ENCODE measurements at regions not wholly inside any gene's neighbourhood (a gene's known extent, or its start where the extent isn't known, plus 50 kb on each side); places are given as distances from the start of the nearest gene placed in this dataset.

GRCh38 chr13:61873717-61874116, 458.1 kb upstream of the PCDH20 start (continued):
- no peak for TF ChIP-seq IKZF5 (CRISPR knock-in tag; IDR thresholded peaks at IDR 0.05)
- TF ChIP-seq, protein P1, sequence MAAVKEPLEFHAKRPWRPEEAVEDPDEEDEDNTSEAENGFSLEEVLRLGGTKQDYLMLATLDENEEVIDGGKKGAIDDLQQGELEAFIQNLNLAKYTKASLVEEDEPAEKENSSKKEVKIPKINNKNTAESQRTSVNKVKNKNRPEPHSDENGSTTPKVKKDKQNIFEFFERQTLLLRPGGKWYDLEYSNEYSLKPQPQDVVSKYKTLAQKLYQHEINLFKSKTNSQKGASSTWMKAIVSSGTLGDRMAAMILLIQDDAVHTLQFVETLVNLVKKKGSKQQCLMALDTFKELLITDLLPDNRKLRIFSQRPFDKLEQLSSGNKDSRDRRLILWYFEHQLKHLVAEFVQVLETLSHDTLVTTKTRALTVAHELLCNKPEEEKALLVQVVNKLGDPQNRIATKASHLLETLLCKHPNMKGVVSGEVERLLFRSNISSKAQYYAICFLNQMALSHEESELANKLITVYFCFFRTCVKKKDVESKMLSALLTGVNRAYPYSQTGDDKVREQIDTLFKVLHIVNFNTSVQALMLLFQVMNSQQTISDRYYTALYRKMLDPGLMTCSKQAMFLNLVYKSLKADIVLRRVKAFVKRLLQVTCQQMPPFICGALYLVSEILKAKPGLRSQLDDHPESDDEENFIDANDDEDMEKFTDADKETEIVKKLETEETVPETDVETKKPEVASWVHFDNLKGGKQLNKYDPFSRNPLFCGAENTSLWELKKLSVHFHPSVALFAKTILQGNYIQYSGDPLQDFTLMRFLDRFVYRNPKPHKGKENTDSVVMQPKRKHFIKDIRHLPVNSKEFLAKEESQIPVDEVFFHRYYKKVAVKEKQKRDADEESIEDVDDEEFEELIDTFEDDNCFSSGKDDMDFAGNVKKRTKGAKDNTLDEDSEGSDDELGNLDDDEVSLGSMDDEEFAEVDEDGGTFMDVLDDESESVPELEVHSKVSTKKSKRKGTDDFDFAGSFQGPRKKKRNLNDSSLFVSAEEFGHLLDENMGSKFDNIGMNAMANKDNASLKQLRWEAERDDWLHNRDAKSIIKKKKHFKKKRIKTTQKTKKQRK (IDR thresholded peaks at IDR 0.05; ENCODE audit: low read length): no peak

GRCh38 chr13:61857198-61857597, 441.5 kb upstream of the PCDH20 start:
- no peaks in the 10 kb centered on the region for H3K36me3 ChIP-seq (replicated peaks in 1 of 2; ENCODE audit: control insufficient read depth in 1 of 2, insufficient read depth in 2 of 2, low read length in 2 of 2)
- H3K9me3 ChIP-seq (ENCODE audit: low read length): no peaks in the 10 kb centered on the region
- no peak overlapping the region for H2AFZ ChIP-seq (ENCODE audit: low read length)
- in situ Hi-C loops (cut with HindIII; ENCODE audit: extremely low pct_ligation_motif_present, low pct_unique_long_range_greater_than_20kb) (no loop called here), intact Hi-C loops (cut with micrococcal nuclease; ENCODE audit: unreplicated experiment) (no loop called here)
- BruUV-seq (replicated peaks): no TSS peak
- FAIRE-seq (no peak), DNase-seq (ENCODE audit: low spot score) (no peak), ATAC-seq (no peak)
- H3K9ac ChIP-seq (ENCODE audit: insufficient read depth, low read depth, low read length): no peak overlapping the region
- ChIA-PET POLR2A (no interaction called here), CTCF (ENCODE audit: low intra/inter-chr PET ratio, low total read pairs) (no interaction called here)
- H3K27me3 ChIP-seq (ENCODE audit: control insufficient read depth in 1 of 2, insufficient read depth in 2 of 2, low read length in 2 of 2): no peaks in the 10 kb centered on the region
- no peak overlapping the region for H3K4me2 ChIP-seq (ENCODE audit: low read depth, low read length)
- H3K4me3 ChIP-seq (replicated peaks in 1 of 3; ENCODE audit: insufficient read depth in 1 of 3, low read depth in 2 of 3, low read length in 3 of 3): no peak overlapping the region
- no peaks in the 10 kb centered on the region for H3K79me2 ChIP-seq (ENCODE audit: insufficient read depth, low read length)
- no peaks in the 10 kb centered on the region for H3K4me1 ChIP-seq (ENCODE audit: insufficient read depth, low read length)
- H3K27ac ChIP-seq (ENCODE audit: extremely low read length, insufficient read depth, low read length): no peak overlapping the region
- 18% methylated on average over 3 of the region's 3 CpGs for WGBS (ENCODE audit: low lambda C conversion rate)
- no peaks in the 10 kb centered on the region for H4K20me1 ChIP-seq (ENCODE audit: insufficient read depth, low read length)
- TF ChIP-seq CENPT (CRISPR knock-in tag; IDR thresholded peaks at IDR 0.05; ENCODE audit: low read depth): no peak
- no peak for TF ChIP-seq TAF1 (CRISPR knock-in tag; IDR thresholded peaks at IDR 0.05)
- TF ChIP-seq ELK4 (CRISPR knock-in tag; IDR thresholded peaks at IDR 0.05; ENCODE audit: borderline replicate concordance): no peak
- TF ChIP-seq ZNF691 (CRISPR knock-in tag; IDR thresholded peaks at IDR 0.05; ENCODE audit: borderline replicate concordance, low read depth): no peak
- TF ChIP-seq CHD2 (IDR thresholded peaks at IDR 0.05; ENCODE audit: low read depth, low read length): no peak
- no peak for TF ChIP-seq JUNB (CRISPR knock-in tag; IDR thresholded peaks at IDR 0.05; ENCODE audit: borderline replicate concordance)
- TF ChIP-seq, protein P2, sequence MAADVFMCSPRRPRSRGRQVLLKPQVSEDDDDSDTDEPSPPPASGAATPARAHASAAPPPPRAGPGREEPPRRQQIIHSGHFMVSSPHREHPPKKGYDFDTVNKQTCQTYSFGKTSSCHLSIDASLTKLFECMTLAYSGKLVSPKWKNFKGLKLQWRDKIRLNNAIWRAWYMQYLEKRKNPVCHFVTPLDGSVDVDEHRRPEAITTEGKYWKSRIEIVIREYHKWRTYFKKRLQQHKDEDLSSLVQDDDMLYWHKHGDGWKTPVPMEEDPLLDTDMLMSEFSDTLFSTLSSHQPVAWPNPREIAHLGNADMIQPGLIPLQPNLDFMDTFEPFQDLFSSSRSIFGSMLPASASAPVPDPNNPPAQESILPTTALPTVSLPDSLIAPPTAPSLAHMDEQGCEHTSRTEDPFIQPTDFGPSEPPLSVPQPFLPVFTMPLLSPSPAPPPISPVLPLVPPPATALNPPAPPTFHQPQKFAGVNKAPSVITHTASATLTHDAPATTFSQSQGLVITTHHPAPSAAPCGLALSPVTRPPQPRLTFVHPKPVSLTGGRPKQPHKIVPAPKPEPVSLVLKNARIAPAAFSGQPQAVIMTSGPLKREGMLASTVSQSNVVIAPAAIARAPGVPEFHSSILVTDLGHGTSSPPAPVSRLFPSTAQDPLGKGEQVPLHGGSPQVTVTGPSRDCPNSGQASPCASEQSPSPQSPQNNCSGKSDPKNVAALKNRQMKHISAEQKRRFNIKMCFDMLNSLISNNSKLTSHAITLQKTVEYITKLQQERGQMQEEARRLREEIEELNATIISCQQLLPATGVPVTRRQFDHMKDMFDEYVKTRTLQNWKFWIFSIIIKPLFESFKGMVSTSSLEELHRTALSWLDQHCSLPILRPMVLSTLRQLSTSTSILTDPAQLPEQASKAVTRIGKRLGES (CRISPR knock-in tag; IDR thresholded peaks at IDR 0.05; ENCODE audit: borderline replicate concordance): no peak
- TF ChIP-seq, protein P3, sequence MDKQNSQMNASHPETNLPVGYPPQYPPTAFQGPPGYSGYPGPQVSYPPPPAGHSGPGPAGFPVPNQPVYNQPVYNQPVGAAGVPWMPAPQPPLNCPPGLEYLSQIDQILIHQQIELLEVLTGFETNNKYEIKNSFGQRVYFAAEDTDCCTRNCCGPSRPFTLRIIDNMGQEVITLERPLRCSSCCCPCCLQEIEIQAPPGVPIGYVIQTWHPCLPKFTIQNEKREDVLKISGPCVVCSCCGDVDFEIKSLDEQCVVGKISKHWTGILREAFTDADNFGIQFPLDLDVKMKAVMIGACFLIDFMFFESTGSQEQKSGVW (CRISPR knock-in tag; IDR thresholded peaks at IDR 0.05; ENCODE audit: borderline replicate concordance): no peak
- TF ChIP-seq ZBTB25 (CRISPR knock-in tag; IDR thresholded peaks at IDR 0.05): no peak
